ENCODE measurements at regions not wholly inside any gene's neighbourhood (a gene's known extent, or its start where the extent isn't known, plus 50 kb on each side); places are given as distances from the start of the nearest gene placed in this dataset.

GRCh38 chr5:155434681-155435080 lies 421.1 kb downstream of the KIF4B start:
- TF ChIP-seq CTCF (IDR thresholded peaks at IDR 0.05) (no peak), POLR2A (IDR thresholded peaks at IDR 0.05) (no peak)
